Endothelial cell of umbilical vein (primary cell): ENCODE measurements at regions not wholly inside any gene's neighbourhood (a gene's known extent, or its start where the extent isn't known, plus 50 kb on each side); places are given as distances from the start of the nearest gene placed in this dataset.

Experiments used
- EZH2 ChIP-seq: IDR thresholded peaks from 2 replicates; pipeline ENCODE4 v1.6.1; 2012; ENCODE audit warnings: borderline replicate concordance, low read depth, mild to moderate bottlenecking, moderate library complexity, low read length, inconsistent platforms; ENCODE audit not compliant: severe bottlenecking
- FOS ChIP-seq: IDR thresholded peaks from 2 replicates; pipeline ENCODE4 v1.6.1; 2011; ENCODE audit warnings: mild to moderate bottlenecking, low read length, moderate library complexity, borderline replicate concordance; ENCODE audit not compliant: insufficient read depth
- JUN ChIP-seq: IDR thresholded peaks from 2 replicates; pipeline ENCODE4 v1.6.1; 2011; ENCODE audit warnings: borderline replicate concordance, low read depth; ENCODE audit not compliant: insufficient read length, insufficient read depth
- POLR2A ChIP-seq: IDR thresholded peaks from 2 replicates; pipeline ENCODE4 v1.6.1; 2012; ENCODE audit warnings: low read depth, mild to moderate bottlenecking, control low read depth, low read length
- POLR2AphosphoS5 ChIP-seq: IDR thresholded peaks from 2 replicates; pipeline ENCODE4 v1.6.1; 2012; ENCODE audit warnings: low read depth, mild to moderate bottlenecking, control low read depth, low read length, moderate library complexity; ENCODE audit not compliant: insufficient read depth
- TF ChIP-seq, protein P1 (sequence below), 2 donors: IDR thresholded peaks; 1 replicate in 1 of 2; 2 replicates in 1 of 2; pipeline ENCODE4 v1.5.1; 2011; ENCODE audit warnings: low read length in 2 of 2, mild to moderate bottlenecking in 2 of 2, moderate library complexity in 2 of 2, control low read depth in 1 of 2, inconsistent platforms in 1 of 2, low read depth in 1 of 2; ENCODE audit not compliant: insufficient read depth in 1 of 2; ENCODE audit errors: extremely low read depth in 1 of 2

GRCh38 chr1:182137546-182137945, 76.0 kb upstream of the ZNF648 start:
- TF ChIP-seq, protein P1, sequence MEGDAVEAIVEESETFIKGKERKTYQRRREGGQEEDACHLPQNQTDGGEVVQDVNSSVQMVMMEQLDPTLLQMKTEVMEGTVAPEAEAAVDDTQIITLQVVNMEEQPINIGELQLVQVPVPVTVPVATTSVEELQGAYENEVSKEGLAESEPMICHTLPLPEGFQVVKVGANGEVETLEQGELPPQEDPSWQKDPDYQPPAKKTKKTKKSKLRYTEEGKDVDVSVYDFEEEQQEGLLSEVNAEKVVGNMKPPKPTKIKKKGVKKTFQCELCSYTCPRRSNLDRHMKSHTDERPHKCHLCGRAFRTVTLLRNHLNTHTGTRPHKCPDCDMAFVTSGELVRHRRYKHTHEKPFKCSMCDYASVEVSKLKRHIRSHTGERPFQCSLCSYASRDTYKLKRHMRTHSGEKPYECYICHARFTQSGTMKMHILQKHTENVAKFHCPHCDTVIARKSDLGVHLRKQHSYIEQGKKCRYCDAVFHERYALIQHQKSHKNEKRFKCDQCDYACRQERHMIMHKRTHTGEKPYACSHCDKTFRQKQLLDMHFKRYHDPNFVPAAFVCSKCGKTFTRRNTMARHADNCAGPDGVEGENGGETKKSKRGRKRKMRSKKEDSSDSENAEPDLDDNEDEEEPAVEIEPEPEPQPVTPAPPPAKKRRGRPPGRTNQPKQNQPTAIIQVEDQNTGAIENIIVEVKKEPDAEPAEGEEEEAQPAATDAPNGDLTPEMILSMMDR (IDR thresholded peaks at IDR 0.05; ENCODE audit: extremely low read depth in 1 of 2, insufficient read depth in 1 of 2, low read depth in 1 of 2, low read length in 2 of 2) = no peak
- TF ChIP-seq POLR2AphosphoS5 (no peak), POLR2A (no peak), EZH2 (no peak), FOS (no peak), JUN (no peak)
